ENCODE measurements at regions not wholly inside any gene's neighbourhood (a gene's known extent, or its start where the extent isn't known, plus 50 kb on each side); places are given as distances from the start of the nearest gene placed in this dataset.

- H3K4me1 ChIP-seq (ENCODE audit: insufficient read depth, low read length): no peaks in the 10 kb centered on the region
Observed at GRCh38 chrX:14220386-14220944, 190.8 kb upstream of the GEMIN8 start.

GRCh38 chrX:14209034-14209433 lies 179.3 kb upstream of the GEMIN8 start:
- Histone ChIP-seq H3K27ac (ENCODE audit: low read length) (no peak overlapping the region), H2AFZ (ENCODE audit: low read depth, low read length) (no peak overlapping the region), H3K4me2 (ENCODE audit: insufficient read depth, low read length) (no peak overlapping the region), H3K9me3 (ENCODE audit: insufficient read depth, low read length, severe bottlenecking) (no peaks in the 10 kb centered on the region), H3K4me1 (ENCODE audit: insufficient read depth, low read length) (no peaks in the 10 kb centered on the region), H3K79me2 (ENCODE audit: insufficient read depth, low read length) (no peaks in the 10 kb centered on the region), H3K4me3 (ENCODE audit: low read depth in 1 of 2, low read length in 2 of 2) (no peak overlapping the region), H4K20me1 (ENCODE audit: insufficient read depth, low read length) (no peaks in the 10 kb centered on the region), H3K27me3 (ENCODE audit: insufficient read depth, low read length, poor library complexity) (no peaks in the 10 kb centered on the region), H3K36me3 (ENCODE audit: insufficient read depth, low read length) (no peaks in the 10 kb centered on the region), H3K9ac (ENCODE audit: low read depth, low read length) (no peak overlapping the region)
- no peak for DNase-seq
- TF ChIP-seq EZH2 (IDR thresholded peaks at IDR 0.05; ENCODE audit: borderline replicate concordance, low read depth, low read length, severe bottlenecking) (no peak), CTCF (IDR thresholded peaks at IDR 0.05; ENCODE audit: borderline replicate concordance, extremely low read depth, low read length, poor library complexity, severe bottlenecking) (no peak)
- ATAC-seq (ENCODE audit: insufficient read depth, low read depth): no peak

More at GRCh38 chrX:14220386-14220944, 190.8 kb upstream of the GEMIN8 start:
- H3K9ac ChIP-seq (ENCODE audit: low read depth, low read length): no peak overlapping the region
- no peaks in the 10 kb centered on the region for H4K20me1 ChIP-seq (ENCODE audit: insufficient read depth, low read length)
- H2AFZ ChIP-seq (ENCODE audit: low read depth, low read length): no peak overlapping the region
- H3K4me2 ChIP-seq (ENCODE audit: insufficient read depth, low read length): no peak overlapping the region
- no peaks in the 10 kb centered on the region for H3K27me3 ChIP-seq (ENCODE audit: insufficient read depth, low read length, poor library complexity)
- no peak for ATAC-seq (ENCODE audit: insufficient read depth, low read depth)
- no peaks in the 10 kb centered on the region for H3K36me3 ChIP-seq (ENCODE audit: insufficient read depth, low read length)
- DNase-seq: no peak
- no peaks in the 10 kb centered on the region for H3K79me2 ChIP-seq (ENCODE audit: insufficient read depth, low read length)
- no peak overlapping the region for H3K4me3 ChIP-seq (ENCODE audit: low read depth in 1 of 2, low read length in 2 of 2)
- no peak overlapping the region for H3K27ac ChIP-seq (ENCODE audit: low read length)
- no peaks in the 10 kb centered on the region for H3K9me3 ChIP-seq (ENCODE audit: insufficient read depth, low read length, severe bottlenecking)
- TF ChIP-seq CTCF (IDR thresholded peaks at IDR 0.05; ENCODE audit: borderline replicate concordance, extremely low read depth, low read length, poor library complexity, severe bottlenecking): no peak
- TF ChIP-seq EZH2 (IDR thresholded peaks at IDR 0.05; ENCODE audit: borderline replicate concordance, low read depth, low read length, severe bottlenecking): no peak

- no peaks in the 10 kb centered on the region for H4K20me1 ChIP-seq (ENCODE audit: insufficient read depth, low read length)
- no peaks in the 10 kb centered on the region for H3K79me2 ChIP-seq (ENCODE audit: insufficient read depth, low read length)
- H3K9ac ChIP-seq (ENCODE audit: low read depth, low read length): no peak overlapping the region
- DNase-seq (no peak), ATAC-seq (ENCODE audit: insufficient read depth, low read depth) (no peak)
- H3K27ac ChIP-seq (ENCODE audit: low read length): no peak overlapping the region
- H3K27me3 ChIP-seq (ENCODE audit: insufficient read depth, low read length, poor library complexity): no peaks in the 10 kb centered on the region
- no peaks in the 10 kb centered on the region for H3K36me3 ChIP-seq (ENCODE audit: insufficient read depth, low read length)
- no peaks in the 10 kb centered on the region for H3K9me3 ChIP-seq (ENCODE audit: insufficient read depth, low read length, severe bottlenecking)
- no peak overlapping the region for H3K4me2 ChIP-seq (ENCODE audit: insufficient read depth, low read length)
- H2AFZ ChIP-seq (ENCODE audit: low read depth, low read length): no peak overlapping the region
- TF ChIP-seq CTCF (IDR thresholded peaks at IDR 0.05; ENCODE audit: borderline replicate concordance, extremely low read depth, low read length, poor library complexity, severe bottlenecking) (no peak), EZH2 (IDR thresholded peaks at IDR 0.05; ENCODE audit: borderline replicate concordance, low read depth, low read length, severe bottlenecking) (no peak)
- H3K4me3 ChIP-seq (ENCODE audit: low read depth in 1 of 2, low read length in 2 of 2): no peak overlapping the region
- H3K4me1 ChIP-seq (ENCODE audit: insufficient read depth, low read length): no peaks in the 10 kb centered on the region
Observed at GRCh38 chrX:14194711-14195110, 165.0 kb upstream of the GEMIN8 start.

- ATAC-seq (ENCODE audit: insufficient read depth, low read depth) (no peak), DNase-seq (no peak)
- no peaks in the 10 kb centered on the region for H4K20me1 ChIP-seq (ENCODE audit: insufficient read depth, low read length)
- no peak overlapping the region for H2AFZ ChIP-seq (ENCODE audit: low read depth, low read length)
- no peaks in the 10 kb centered on the region for H3K4me1 ChIP-seq (ENCODE audit: insufficient read depth, low read length)
- H3K36me3 ChIP-seq (ENCODE audit: insufficient read depth, low read length): no peaks in the 10 kb centered on the region
- no peak overlapping the region for H3K4me3 ChIP-seq (ENCODE audit: low read depth in 1 of 2, low read length in 2 of 2)
- H3K27me3 ChIP-seq (ENCODE audit: insufficient read depth, low read length, poor library complexity): no peaks in the 10 kb centered on the region
- H3K9me3 ChIP-seq (ENCODE audit: insufficient read depth, low read length, severe bottlenecking): no peaks in the 10 kb centered on the region
- no peak overlapping the region for H3K4me2 ChIP-seq (ENCODE audit: insufficient read depth, low read length)
- no peak overlapping the region for H3K9ac ChIP-seq (ENCODE audit: low read depth, low read length)
- H3K27ac ChIP-seq (ENCODE audit: low read length): no peak overlapping the region
- TF ChIP-seq EZH2 (IDR thresholded peaks at IDR 0.05; ENCODE audit: borderline replicate concordance, low read depth, low read length, severe bottlenecking) (no peak), CTCF (IDR thresholded peaks at IDR 0.05; ENCODE audit: borderline replicate concordance, extremely low read depth, low read length, poor library complexity, severe bottlenecking) (no peak)
- no peaks in the 10 kb centered on the region for H3K79me2 ChIP-seq (ENCODE audit: insufficient read depth, low read length)
Observed at GRCh38 chrX:14193547-14193946, 163.9 kb upstream of the GEMIN8 start.
